Thoracic aorta (tissue), 2 donors: ENCODE measurements at regions not wholly inside any gene's neighbourhood (a gene's known extent, or its start where the extent isn't known, plus 50 kb on each side); places are given as distances from the start of the nearest gene placed in this dataset.

Source experiments
- ATAC-seq: fragments of 150-250 bp; one replicate; pipeline ENCODE4 v1.8.0; 2017; ENCODE audit warnings: low read depth; ENCODE audit not compliant: insufficient number of reproducible peaks, low FRiP score
- DNase-seq: peaks from one replicate; pipeline ENCODE4 v3.0.0-alpha.2; 2020; ENCODE audit warnings: low spot score
- H3K27ac ChIP-seq, 2 donors: fragments of 200-600 bp; sonication (generic); 1 replicate in 1 of 2; 2 replicates in 1 of 2; pipeline ENCODE4 v1.5.1; 2016; ENCODE audit warnings: mild to moderate bottlenecking in 2 of 2, moderate library complexity in 2 of 2
- H3K27me3 ChIP-seq: fragments of 200-600 bp; sonication (generic); replicated peaks from 2 replicates; pipeline ENCODE4 v1.6.0; 2016; ENCODE audit warnings: mild to moderate bottlenecking; ENCODE audit not compliant: insufficient read depth
- H3K36me3 ChIP-seq: fragments of 200-600 bp; sonication (generic); one replicate; pipeline ENCODE4 v1.5.1; 2016
- H3K4me1 ChIP-seq, 2 donors: fragments of 200-600 bp; sonication (generic); 1 replicate in 1 of 2; 2 replicates in 1 of 2; pipeline versions ENCODE4 v1.5.1 to v1.6.0; 2016; ENCODE audit warnings: low read depth in 2 of 2, mild to moderate bottlenecking in 1 of 2; ENCODE audit not compliant: control insufficient read depth in 1 of 2
- H3K4me3 ChIP-seq: fragments of 200-600 bp; sonication (generic); 2 replicates; pipeline ENCODE4 v1.5.1; 2016; ENCODE audit warnings: mild to moderate bottlenecking
- H3K9me3 ChIP-seq: fragments of 200-600 bp; sonication (generic); 2 replicates; pipeline ENCODE4 v1.5.1; 2016
- TF ChIP-seq, protein P1 (sequence below): fragments of 200-600 bp; sonication (generic); IDR thresholded peaks from one replicate; pipeline ENCODE4 v1.5.1; 2019; ENCODE audit warnings: antibody characterized with exemption

GRCh38 chr11:121733858-121734257, 281.1 kb upstream of the SORL1-AS1 start:
- no peaks in the 10 kb centered on the region for H3K9me3 ChIP-seq
- H3K36me3 ChIP-seq = no peaks in the 10 kb centered on the region
- DNase-seq = no peak
- no peak overlapping the region for H3K27ac ChIP-seq
- TF ChIP-seq, protein P1, sequence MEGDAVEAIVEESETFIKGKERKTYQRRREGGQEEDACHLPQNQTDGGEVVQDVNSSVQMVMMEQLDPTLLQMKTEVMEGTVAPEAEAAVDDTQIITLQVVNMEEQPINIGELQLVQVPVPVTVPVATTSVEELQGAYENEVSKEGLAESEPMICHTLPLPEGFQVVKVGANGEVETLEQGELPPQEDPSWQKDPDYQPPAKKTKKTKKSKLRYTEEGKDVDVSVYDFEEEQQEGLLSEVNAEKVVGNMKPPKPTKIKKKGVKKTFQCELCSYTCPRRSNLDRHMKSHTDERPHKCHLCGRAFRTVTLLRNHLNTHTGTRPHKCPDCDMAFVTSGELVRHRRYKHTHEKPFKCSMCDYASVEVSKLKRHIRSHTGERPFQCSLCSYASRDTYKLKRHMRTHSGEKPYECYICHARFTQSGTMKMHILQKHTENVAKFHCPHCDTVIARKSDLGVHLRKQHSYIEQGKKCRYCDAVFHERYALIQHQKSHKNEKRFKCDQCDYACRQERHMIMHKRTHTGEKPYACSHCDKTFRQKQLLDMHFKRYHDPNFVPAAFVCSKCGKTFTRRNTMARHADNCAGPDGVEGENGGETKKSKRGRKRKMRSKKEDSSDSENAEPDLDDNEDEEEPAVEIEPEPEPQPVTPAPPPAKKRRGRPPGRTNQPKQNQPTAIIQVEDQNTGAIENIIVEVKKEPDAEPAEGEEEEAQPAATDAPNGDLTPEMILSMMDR = no peak
- H3K27me3 ChIP-seq = no peaks in the 10 kb centered on the region
- ATAC-seq = no peak
- no peaks in the 10 kb centered on the region for H3K4me1 ChIP-seq
- no peak overlapping the region for H3K4me3 ChIP-seq

GRCh38 chr11:121727942-121728341, 275.2 kb upstream of the SORL1-AS1 start:
- Histone ChIP-seq H3K4me1 (peaks cover 0 to 10% of the 10 kb centered on the region in 2 donors), H3K4me3 (no peak overlapping the region), H3K9me3 (no peaks in the 10 kb centered on the region), H3K27ac (no peak overlapping the region), H3K36me3 (no peaks in the 10 kb centered on the region), H3K27me3 (no peaks in the 10 kb centered on the region)
- TF ChIP-seq, protein P1 = no peak
- no peak for DNase-seq
- no peak for ATAC-seq

- TF ChIP-seq, protein P1 = no peak
- Histone ChIP-seq H3K4me3 (peak overlapping the region; percentile 74), H3K36me3 (no peaks in the 10 kb centered on the region), H3K9me3 (no peaks in the 10 kb centered on the region), H3K4me1 (peaks cover 0 to 14% of the 10 kb centered on the region in 2 donors), H3K27ac (peak overlapping the region; percentile 90 to 95), H3K27me3 (no peaks in the 10 kb centered on the region)
- DNase-seq (peak; percentile 15), ATAC-seq (peak; percentile 11)
Observed at GRCh38 chr11:121723246-121723741, 270.5 kb upstream of the SORL1-AS1 start.

DNA sequence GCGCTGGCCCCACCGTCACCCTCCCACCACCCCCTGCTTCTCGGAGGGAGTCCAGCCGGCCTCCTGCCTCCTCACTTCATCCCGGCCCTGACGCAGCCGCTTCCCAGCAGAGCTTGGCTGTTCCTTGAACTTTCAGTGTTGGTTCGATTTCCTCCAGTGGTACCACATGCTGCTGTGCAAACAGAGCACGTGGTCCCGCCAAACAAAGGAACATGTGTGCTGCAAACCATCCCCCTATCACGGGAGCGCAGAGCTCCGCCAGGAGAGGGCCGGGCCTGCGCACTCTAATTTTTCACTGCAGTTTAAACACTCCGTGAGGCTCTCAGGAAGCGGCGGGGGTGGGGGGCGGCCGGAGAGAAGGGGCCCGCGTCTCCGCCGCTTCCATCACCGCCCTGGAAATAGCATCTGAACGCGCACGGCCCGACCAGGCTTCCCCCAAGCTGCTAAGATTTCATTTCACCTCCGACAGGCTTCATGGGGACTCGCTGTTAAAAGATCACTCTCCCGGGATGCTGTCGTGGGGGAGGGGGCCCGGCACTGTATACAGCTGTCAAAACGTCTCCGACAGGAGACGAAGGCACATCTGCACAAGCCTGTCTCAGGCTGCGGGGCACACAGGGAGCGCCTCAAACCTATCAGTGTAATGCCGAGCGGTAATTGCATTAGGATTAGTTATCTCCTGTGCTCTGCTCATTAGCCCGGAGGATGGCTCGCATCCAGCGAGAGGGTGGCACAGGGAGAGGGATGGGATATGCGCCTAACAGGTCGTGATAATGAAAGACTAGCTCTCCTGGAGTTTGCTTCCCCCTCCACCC, 269.9 kb upstream of the SORL1-AS1 start:
- DNase-seq (peak; percentile 74), ATAC-seq (peak; percentile 87)
- no peaks in the 10 kb centered on the region for H3K36me3 ChIP-seq
- TF ChIP-seq, protein P1 = no peak
- H3K4me1 ChIP-seq = peaks cover 0 to 14% of the 10 kb centered on the region in 2 donors
- H3K9me3 ChIP-seq = no peaks in the 10 kb centered on the region
- H3K27me3 ChIP-seq = no peaks in the 10 kb centered on the region
- H3K27ac ChIP-seq = peak overlapping the region; percentile 90 to 95
- peak overlapping the region; percentile 74 for H3K4me3 ChIP-seq

DNA sequence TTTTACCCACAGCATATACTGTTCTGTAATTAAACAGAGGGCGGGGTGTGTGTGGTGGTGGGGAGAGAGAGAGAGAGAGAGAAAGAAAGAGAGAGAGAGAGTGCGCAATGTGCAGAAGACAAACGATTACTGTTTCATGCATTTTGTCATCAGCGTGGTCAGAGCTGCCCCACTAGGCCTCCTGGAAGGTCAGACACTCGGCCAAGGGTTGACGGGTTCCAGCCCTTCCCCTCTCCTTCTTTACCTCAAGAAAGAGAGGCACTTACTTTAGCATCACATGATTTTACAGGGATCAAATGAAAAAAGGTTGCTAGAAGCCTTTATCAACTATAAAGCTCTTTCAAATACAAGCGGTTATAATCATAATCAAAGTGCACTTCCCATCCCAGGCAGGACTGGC, 269.2 kb upstream of the SORL1-AS1 start:
- H3K4me3 ChIP-seq = peak overlapping the region; percentile 74
- no peak for DNase-seq
- TF ChIP-seq, protein P1 = no peak
- no peaks in the 10 kb centered on the region for H3K9me3 ChIP-seq
- no peaks in the 10 kb centered on the region for H3K36me3 ChIP-seq
- peaks cover 0 to 14% of the 10 kb centered on the region in 2 donors for H3K4me1 ChIP-seq
- ATAC-seq = no peak
- peak overlapping the region; percentile 90 to 95 for H3K27ac ChIP-seq
- no peaks in the 10 kb centered on the region for H3K27me3 ChIP-seq
